Fibroblast of lung (primary cell): ENCODE measurements at regions not wholly inside any gene's neighbourhood (a gene's known extent, or its start where the extent isn't known, plus 50 kb on each side); places are given as distances from the start of the nearest gene placed in this dataset.

Experiments
- DNase-seq, 2 donors: peaks; one replicate each; pipeline versions ENCODE4 v3.0.0 to v3.0.0-alpha.2; 2010; ENCODE audit warnings: low read depth in 2 of 2
- H2AFZ ChIP-seq: 2 replicates; pipeline ENCODE4 v1.5.1; 2012; ENCODE audit warnings: low read length, control low read depth, inconsistent platforms
- H3K27ac ChIP-seq: 2 replicates; pipeline ENCODE4 v1.5.1; 2011; ENCODE audit warnings: low read length, control low read depth; ENCODE audit not compliant: insufficient read depth
- H3K27me3 ChIP-seq: 2 replicates; pipeline ENCODE4 v1.5.1; 2011; ENCODE audit warnings: mild to moderate bottlenecking, low read length; ENCODE audit not compliant: control insufficient read depth, insufficient read depth
- H3K36me3 ChIP-seq: 2 replicates; pipeline ENCODE4 v1.5.1; 2011; ENCODE audit warnings: low read length; ENCODE audit not compliant: control insufficient read depth, insufficient read depth
- H3K4me1 ChIP-seq: 2 replicates; pipeline ENCODE4 v1.5.1; 2011; ENCODE audit warnings: low read length; ENCODE audit not compliant: control insufficient read depth, insufficient read depth; ENCODE audit errors: extremely low read depth
- H3K4me2 ChIP-seq: 2 replicates; pipeline ENCODE4 v1.5.1; 2011; ENCODE audit warnings: low read length, control low read depth; ENCODE audit not compliant: insufficient read depth; ENCODE audit errors: extremely low read depth
- H3K4me3 ChIP-seq, 4 experiments: fragments of 200-600 bp in 1 of 4; sonication (generic) in 1 of 4; replicated peaks in 1 of 4; 2 replicates each; pipeline ENCODE4 v1.5.1; 2011 to 2016; ENCODE audit warnings: low read length in 4 of 4, low read depth in 3 of 4, mild to moderate bottlenecking in 3 of 4, control low read depth in 2 of 4, inconsistent platforms in 1 of 4, mixed read lengths in 1 of 4; ENCODE audit not compliant: insufficient read depth in 1 of 4; ENCODE audit errors: control extremely low read depth in 1 of 4
- H3K79me2 ChIP-seq: 2 replicates; pipeline ENCODE4 v1.5.1; 2012; ENCODE audit warnings: mild to moderate bottlenecking, low read length, inconsistent platforms; ENCODE audit not compliant: control insufficient read depth, insufficient read depth
- H3K9ac ChIP-seq: 2 replicates; pipeline ENCODE4 v1.5.1; 2011; ENCODE audit warnings: mild to moderate bottlenecking, low read length, control low read depth; ENCODE audit not compliant: insufficient read depth
- H3K9me3 ChIP-seq: 2 replicates; pipeline ENCODE4 v1.5.1; 2012; ENCODE audit warnings: low read depth, low read length; ENCODE audit not compliant: control insufficient read depth, insufficient read depth
- H4K20me1 ChIP-seq: 2 replicates; pipeline ENCODE4 v1.5.1; 2011; ENCODE audit warnings: low read length; ENCODE audit not compliant: control insufficient read depth, insufficient read depth; ENCODE audit errors: extremely low read depth
- EZH2 ChIP-seq: IDR thresholded peaks from 2 replicates; pipeline ENCODE4 v1.5.1; 2012; ENCODE audit warnings: low read length, control low read depth, mild to moderate bottlenecking; ENCODE audit errors: missing control alignments
- TF ChIP-seq, protein P1 (sequence below), 2 donors: IDR thresholded peaks in 1 of 2; conservative IDR thresholded peaks in 1 of 2; 1 replicate in 1 of 2; 2 replicates in 1 of 2; pipeline ENCODE4 v1.5.1; 2011 to 2012; ENCODE audit warnings: low read length in 2 of 2, control low read depth in 1 of 2, inconsistent platforms in 1 of 2, low read depth in 1 of 2, mild to moderate bottlenecking in 1 of 2

DNA sequence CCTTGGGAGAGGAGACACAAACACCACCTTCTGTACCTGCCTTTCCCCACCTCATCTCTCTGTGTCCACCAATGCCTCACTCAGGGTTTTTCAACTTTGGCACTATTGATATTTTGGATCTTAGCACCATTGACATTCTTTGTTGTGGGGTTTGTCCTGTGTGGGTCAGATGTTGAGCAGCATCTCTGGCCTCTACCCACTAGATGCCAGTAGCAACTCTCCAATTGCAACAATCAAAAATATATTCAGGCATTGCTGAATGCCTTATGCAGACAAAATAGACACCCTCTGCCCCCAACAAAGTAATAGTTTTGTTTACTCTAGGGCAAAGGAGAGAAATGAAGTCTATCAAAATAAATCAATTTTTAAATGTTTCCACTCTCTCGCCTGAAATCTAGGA, 1384.3 kb upstream of the NXPH2 start:
- Histone ChIP-seq H3K79me2 (no peaks in the 10 kb centered on the region), H3K4me1 (no peaks in the 10 kb centered on the region), H3K27ac (no peak overlapping the region), H3K4me3 (no peak overlapping the region), H3K27me3 (no peaks in the 10 kb centered on the region), H3K36me3 (no peaks in the 10 kb centered on the region), H3K9me3 (no peaks in the 10 kb centered on the region), H4K20me1 (no peaks in the 10 kb centered on the region), H3K4me2 (no peak overlapping the region), H2AFZ (no peak overlapping the region), H3K9ac (no peak overlapping the region)
- TF ChIP-seq, protein P1, sequence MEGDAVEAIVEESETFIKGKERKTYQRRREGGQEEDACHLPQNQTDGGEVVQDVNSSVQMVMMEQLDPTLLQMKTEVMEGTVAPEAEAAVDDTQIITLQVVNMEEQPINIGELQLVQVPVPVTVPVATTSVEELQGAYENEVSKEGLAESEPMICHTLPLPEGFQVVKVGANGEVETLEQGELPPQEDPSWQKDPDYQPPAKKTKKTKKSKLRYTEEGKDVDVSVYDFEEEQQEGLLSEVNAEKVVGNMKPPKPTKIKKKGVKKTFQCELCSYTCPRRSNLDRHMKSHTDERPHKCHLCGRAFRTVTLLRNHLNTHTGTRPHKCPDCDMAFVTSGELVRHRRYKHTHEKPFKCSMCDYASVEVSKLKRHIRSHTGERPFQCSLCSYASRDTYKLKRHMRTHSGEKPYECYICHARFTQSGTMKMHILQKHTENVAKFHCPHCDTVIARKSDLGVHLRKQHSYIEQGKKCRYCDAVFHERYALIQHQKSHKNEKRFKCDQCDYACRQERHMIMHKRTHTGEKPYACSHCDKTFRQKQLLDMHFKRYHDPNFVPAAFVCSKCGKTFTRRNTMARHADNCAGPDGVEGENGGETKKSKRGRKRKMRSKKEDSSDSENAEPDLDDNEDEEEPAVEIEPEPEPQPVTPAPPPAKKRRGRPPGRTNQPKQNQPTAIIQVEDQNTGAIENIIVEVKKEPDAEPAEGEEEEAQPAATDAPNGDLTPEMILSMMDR (conservative IDR thresholded peaks at IDR 0.05 in 1 of 2, IDR thresholded peaks at IDR 0.05 in 1 of 2; ENCODE audit: low read depth in 1 of 2, low read length in 2 of 2): peak in 1 of 2 donors; percentile 16
- TF ChIP-seq EZH2: no peak
- peak in 1 of 2 donors; percentile 14 for DNase-seq

DNA sequence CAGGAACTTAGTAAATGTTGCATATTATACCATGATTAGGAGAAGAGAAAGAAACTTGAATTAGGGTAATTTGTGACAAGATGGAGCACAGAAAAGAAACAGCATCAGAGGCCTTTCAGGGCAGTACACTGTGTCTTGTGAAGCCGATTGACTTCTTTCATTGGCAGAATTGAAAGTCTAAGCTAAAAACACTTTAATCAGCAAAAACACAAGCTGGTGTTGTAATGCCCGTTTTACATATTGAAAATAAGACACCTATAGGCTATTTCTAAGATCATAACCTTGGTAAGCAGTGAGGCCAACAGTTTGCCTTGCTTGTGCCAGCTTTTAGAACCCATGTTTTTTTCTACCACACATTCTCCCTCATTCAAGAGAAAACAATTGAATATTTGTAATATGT, 1378.1 kb upstream of the NXPH2 start:
- H3K9ac ChIP-seq: no peak overlapping the region
- TF ChIP-seq, protein P1 (conservative IDR thresholded peaks at IDR 0.05 in 1 of 2, IDR thresholded peaks at IDR 0.05 in 1 of 2; ENCODE audit: low read depth in 1 of 2, low read length in 2 of 2): no peak
- TF ChIP-seq EZH2: no peak
- H3K9me3 ChIP-seq: no peaks in the 10 kb centered on the region
- no peaks in the 10 kb centered on the region for H3K36me3 ChIP-seq
- no peak overlapping the region for H3K4me3 ChIP-seq
- DNase-seq: no peak
- no peaks in the 10 kb centered on the region for H4K20me1 ChIP-seq
- no peaks in the 10 kb centered on the region for H3K79me2 ChIP-seq
- H3K4me2 ChIP-seq: no peak overlapping the region
- H3K4me1 ChIP-seq: no peaks in the 10 kb centered on the region
- H3K27ac ChIP-seq: no peak overlapping the region
- no peaks in the 10 kb centered on the region for H3K27me3 ChIP-seq
- no peak overlapping the region for H2AFZ ChIP-seq

DNA sequence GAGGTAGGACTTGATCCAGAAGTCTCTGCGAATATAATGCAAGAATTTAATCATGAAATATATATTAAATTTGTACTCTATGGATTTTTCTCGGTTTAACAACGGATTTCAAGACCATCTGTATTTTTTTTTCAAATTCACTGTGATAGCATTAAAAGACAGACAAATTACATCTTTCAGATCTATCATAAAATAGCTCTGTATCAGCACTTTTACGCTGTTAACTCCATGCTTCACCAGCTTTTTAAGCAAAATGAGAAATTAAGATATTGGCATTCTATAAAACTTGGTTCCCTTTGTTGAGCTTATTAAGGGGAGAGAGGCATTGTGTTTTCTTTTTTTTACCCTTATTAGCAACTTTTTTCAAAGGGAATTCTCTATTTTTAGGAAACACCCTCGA, 1377.6 kb upstream of the NXPH2 start:
- Histone ChIP-seq H4K20me1 (no peaks in the 10 kb centered on the region), H3K4me3 (no peak overlapping the region), H3K36me3 (no peaks in the 10 kb centered on the region), H3K79me2 (no peaks in the 10 kb centered on the region), H3K9ac (no peak overlapping the region), H3K27ac (no peak overlapping the region), H3K4me1 (no peaks in the 10 kb centered on the region), H2AFZ (no peak overlapping the region), H3K4me2 (no peak overlapping the region), H3K27me3 (no peaks in the 10 kb centered on the region), H3K9me3 (no peaks in the 10 kb centered on the region)
- TF ChIP-seq, protein P1 (conservative IDR thresholded peaks at IDR 0.05 in 1 of 2, IDR thresholded peaks at IDR 0.05 in 1 of 2; ENCODE audit: low read depth in 1 of 2, low read length in 2 of 2): no peak
- no peak for TF ChIP-seq EZH2
- no peak for DNase-seq
